HFFc6 (cell line): ENCODE measurements at regions not wholly inside any gene's neighbourhood (a gene's known extent, or its start where the extent isn't known, plus 50 kb on each side); places are given as distances from the start of the nearest gene placed in this dataset.

Source experiments
- DNase-seq: peaks from one replicate; pipeline ENCODE4 v3.0.0-alpha.2; 2018
- H3K27ac Mint-ChIP-seq: 2 replicates; pipeline ENCODE4 v1.8.0; 2020; ENCODE audit warnings: mild to moderate bottlenecking, mixed read lengths
- H3K27me3 Mint-ChIP-seq: 2 replicates; pipeline ENCODE4 v1.8.0; 2021; ENCODE audit warnings: mild to moderate bottlenecking, moderate library complexity, mixed read lengths; ENCODE audit not compliant: insufficient read depth
- H3K36me3 Mint-ChIP-seq: 2 replicates; pipeline ENCODE4 v1.8.0; 2021; ENCODE audit warnings: low read depth, mixed read lengths
- H3K4me1 Mint-ChIP-seq: 2 replicates; pipeline ENCODE4 v1.8.0; 2020; ENCODE audit warnings: low read depth, mixed read lengths
- H3K4me3 Mint-ChIP-seq: 2 replicates; pipeline ENCODE4 v1.8.0; 2020; ENCODE audit warnings: mild to moderate bottlenecking, moderate library complexity, mixed read lengths
- H3K9me3 Mint-ChIP-seq: 2 replicates; pipeline ENCODE4 v1.8.0; 2020; ENCODE audit warnings: mild to moderate bottlenecking, mixed read lengths
- TF ChIP-seq, protein P1 (sequence below): fragments of 200-600 bp; sonication (generic); IDR thresholded peaks from 2 replicates; pipeline ENCODE4 v1.5.0; 2021; ENCODE audit warnings: antibody characterized with exemption, mild to moderate bottlenecking

DNA sequence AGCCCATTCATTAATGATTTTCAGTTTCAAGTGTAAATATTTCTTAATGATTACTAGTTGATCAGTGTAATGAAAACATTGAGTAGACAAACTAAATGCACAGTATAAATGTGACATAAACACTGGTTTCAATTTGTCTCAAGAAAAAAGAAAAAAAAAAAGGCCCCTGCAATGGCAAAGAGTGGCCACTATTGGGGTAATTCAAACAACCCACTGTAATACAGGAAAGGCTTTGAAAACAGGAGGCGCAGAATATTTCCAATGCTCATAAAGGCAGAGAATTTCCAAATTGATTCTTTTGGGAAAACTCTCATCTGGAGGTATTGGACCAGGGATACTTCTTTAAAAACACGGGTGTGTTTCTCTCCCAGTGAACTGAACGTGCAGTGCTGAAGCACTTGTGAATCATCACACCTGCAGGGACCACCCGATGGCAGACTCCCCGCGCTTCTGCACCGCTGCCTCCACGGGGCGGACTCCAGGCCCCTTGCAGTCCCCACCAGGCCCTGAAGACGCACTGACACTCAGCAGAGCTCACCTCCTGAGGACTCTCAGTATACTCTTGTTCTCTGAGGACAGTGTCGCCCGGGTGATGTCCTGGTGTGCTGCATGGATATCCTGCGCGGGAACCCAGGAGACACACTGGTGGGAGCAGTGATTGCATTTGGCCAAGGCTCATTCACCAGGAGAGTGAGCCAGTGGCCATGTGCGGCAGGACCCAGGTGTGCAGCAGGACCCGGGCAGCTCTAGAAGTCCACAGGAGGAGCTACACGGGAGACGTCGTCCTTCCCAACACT, 227.6 kb upstream of the IRX4 start:
- no peaks in the 10 kb centered on the region for H3K36me3 Mint-ChIP-seq
- TF ChIP-seq, protein P1, sequence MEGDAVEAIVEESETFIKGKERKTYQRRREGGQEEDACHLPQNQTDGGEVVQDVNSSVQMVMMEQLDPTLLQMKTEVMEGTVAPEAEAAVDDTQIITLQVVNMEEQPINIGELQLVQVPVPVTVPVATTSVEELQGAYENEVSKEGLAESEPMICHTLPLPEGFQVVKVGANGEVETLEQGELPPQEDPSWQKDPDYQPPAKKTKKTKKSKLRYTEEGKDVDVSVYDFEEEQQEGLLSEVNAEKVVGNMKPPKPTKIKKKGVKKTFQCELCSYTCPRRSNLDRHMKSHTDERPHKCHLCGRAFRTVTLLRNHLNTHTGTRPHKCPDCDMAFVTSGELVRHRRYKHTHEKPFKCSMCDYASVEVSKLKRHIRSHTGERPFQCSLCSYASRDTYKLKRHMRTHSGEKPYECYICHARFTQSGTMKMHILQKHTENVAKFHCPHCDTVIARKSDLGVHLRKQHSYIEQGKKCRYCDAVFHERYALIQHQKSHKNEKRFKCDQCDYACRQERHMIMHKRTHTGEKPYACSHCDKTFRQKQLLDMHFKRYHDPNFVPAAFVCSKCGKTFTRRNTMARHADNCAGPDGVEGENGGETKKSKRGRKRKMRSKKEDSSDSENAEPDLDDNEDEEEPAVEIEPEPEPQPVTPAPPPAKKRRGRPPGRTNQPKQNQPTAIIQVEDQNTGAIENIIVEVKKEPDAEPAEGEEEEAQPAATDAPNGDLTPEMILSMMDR, result no peak
- no peaks in the 10 kb centered on the region; the same call in 1 of the 2 replicates for H3K27me3 Mint-ChIP-seq
- peaks cover 16% of the 10 kb centered on the region; the same call in 1 of the 2 replicates for H3K9me3 Mint-ChIP-seq
- no peak overlapping the region for H3K4me3 Mint-ChIP-seq
- H3K4me1 Mint-ChIP-seq, result no peaks in the 10 kb centered on the region
- DNase-seq, result no peak
- H3K27ac Mint-ChIP-seq, result no peak overlapping the region

DNA sequence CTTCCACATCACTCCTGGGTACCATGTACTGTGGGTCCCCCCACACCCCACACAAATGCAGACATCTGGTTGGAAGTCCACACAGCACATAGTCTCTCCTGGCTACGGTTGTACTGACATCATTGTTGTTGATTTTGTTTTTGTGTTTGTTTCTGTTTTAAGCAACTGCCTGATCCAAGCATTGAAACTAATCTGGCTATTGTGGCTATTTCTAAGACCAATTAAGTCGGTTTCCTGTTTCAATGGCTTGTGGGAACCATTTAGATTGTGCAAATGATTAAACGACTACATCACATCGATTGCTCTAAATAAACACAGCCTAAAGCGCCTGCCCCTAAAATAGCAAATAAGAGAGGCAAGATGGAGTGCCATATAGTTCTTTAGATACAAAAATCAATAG, 226.8 kb upstream of the IRX4 start:
- Mint-ChIP-seq H3K4me1 (no peaks in the 10 kb centered on the region), H3K27ac (no peak overlapping the region), H3K27me3 (no peaks in the 10 kb centered on the region; the same call in 1 of the 2 replicates), H3K4me3 (no peak overlapping the region), H3K36me3 (no peaks in the 10 kb centered on the region), H3K9me3 (peaks cover 16% of the 10 kb centered on the region; the same call in 1 of the 2 replicates)
- TF ChIP-seq, protein P1, result no peak
- no peak for DNase-seq

DNA sequence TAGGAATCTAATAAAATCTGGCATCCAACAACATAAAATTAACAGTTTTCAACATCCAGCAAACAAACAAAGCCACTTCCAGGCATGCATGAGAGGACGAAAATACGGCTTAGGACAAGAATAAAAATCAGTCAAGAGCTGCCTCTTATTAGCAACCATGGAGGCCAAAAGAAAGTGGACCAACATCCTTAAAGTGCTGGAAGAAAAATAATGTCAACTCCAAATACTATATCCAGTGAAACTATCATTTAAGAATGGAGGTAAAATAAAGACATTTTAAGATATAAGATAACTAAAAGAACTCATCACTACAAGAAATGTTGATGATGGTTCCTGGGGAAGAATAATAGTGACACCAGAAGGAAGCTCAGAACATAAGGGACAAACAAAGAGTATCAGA, 224.0 kb upstream of the IRX4 start:
- TF ChIP-seq, protein P1, result no peak
- no peak overlapping the region for H3K4me3 Mint-ChIP-seq
- H3K9me3 Mint-ChIP-seq, result no peaks in the 10 kb centered on the region; the same call in 1 of the 2 replicates
- no peaks in the 10 kb centered on the region for H3K36me3 Mint-ChIP-seq
- DNase-seq, result no peak
- no peak overlapping the region for H3K27ac Mint-ChIP-seq
- no peaks in the 10 kb centered on the region for H3K4me1 Mint-ChIP-seq
- no peaks in the 10 kb centered on the region; the same call in 1 of the 2 replicates for H3K27me3 Mint-ChIP-seq

DNA sequence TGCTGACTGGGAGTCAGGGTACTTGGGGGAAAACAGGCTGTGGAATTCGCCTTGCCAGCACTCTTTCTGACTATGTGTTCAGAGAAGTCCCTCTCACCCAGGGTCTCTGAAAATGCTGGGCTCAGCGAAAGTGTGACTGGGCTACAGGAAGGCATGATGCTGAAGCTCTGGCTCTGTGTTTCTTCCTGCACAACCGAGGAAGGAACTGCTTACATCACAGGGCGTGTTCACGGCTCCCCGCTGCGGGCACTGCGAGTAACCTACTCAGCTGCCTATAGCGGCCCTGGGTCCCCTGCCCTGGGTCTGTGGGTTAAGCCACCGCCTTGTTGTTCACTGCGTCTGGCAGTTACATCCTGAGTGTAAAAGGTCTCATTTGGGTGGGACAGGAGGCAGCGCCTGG, 222.4 kb upstream of the IRX4 start:
- Mint-ChIP-seq H3K36me3 (no peaks in the 10 kb centered on the region), H3K9me3 (peaks cover 7% of the 10 kb centered on the region; the same call in 1 of the 2 replicates), H3K4me3 (no peak overlapping the region), H3K27ac (no peak overlapping the region), H3K4me1 (no peaks in the 10 kb centered on the region), H3K27me3 (no peaks in the 10 kb centered on the region)
- DNase-seq, result no peak
- TF ChIP-seq, protein P1, result no peak

DNA sequence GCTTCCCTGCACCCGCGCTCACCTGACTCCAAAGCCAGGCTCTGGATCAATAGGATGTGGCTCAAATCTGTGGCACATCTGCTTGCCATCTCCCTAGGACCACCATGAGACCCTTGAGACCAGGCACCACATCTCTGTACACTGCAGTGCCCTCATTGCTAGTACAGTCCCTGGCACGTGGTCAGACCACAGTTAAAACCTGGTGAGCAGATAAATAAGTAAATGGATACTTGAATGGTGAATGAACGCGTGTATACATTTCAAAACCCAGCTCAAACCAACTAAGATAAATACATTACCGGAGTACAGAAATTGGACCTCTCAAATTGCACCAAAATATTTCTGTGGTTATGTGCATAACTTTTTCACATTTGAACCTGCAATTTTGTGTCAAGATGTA, 221.2 kb upstream of the IRX4 start:
- no peak overlapping the region for H3K4me3 Mint-ChIP-seq
- no peak overlapping the region for H3K27ac Mint-ChIP-seq
- no peak for DNase-seq
- no peaks in the 10 kb centered on the region for H3K27me3 Mint-ChIP-seq
- H3K9me3 Mint-ChIP-seq, result peaks cover 14% of the 10 kb centered on the region; the same call in 1 of the 2 replicates
- no peaks in the 10 kb centered on the region for H3K4me1 Mint-ChIP-seq
- H3K36me3 Mint-ChIP-seq, result no peaks in the 10 kb centered on the region
- TF ChIP-seq, protein P1, result no peak
